ENCODE measurements at regions not wholly inside any gene's neighbourhood (a gene's known extent, or its start where the extent isn't known, plus 50 kb on each side); places are given as distances from the start of the nearest gene placed in this dataset.

DNA sequence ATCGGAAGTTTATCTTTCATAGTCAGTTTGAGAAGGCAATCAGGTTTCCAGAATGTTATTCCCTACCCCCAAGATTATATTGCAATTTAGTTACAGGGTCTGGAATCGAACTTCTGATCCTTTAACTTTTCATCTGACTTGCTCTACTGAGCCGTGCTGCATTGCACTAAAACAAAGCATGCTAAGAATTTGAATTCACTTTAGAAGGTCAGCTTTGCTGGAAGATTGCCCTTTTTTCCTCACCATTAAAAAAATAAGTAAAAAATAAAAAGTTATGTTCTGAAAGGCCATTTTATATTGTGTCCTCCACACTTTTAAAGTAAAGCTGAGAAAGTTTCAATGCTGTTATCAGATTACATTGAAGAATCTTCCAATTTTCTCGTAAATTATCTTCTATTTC is 388.8 kb upstream of the PHF14 start:
- intact Hi-C loops (cut with DNase I, micrococcal nuclease) = no loop called here
- Histone ChIP-seq H3K27me3 (ENCODE audit: control insufficient read depth in 1 of 2, insufficient read depth in 2 of 2, low read length in 2 of 2) (no peaks in the 10 kb centered on the region), H3K4me1 (ENCODE audit: insufficient read depth, low read length) (no peaks in the 10 kb centered on the region), H3K9me3 (ENCODE audit: control insufficient read depth in 1 of 2, insufficient read depth in 1 of 2, low read length in 2 of 2) (no peaks in the 10 kb centered on the region), H3K4me3 (ENCODE audit: low read length) (no peak overlapping the region), H3K36me3 (ENCODE audit: insufficient read depth, low read length) (no peaks in the 10 kb centered on the region), H3K27ac (ENCODE audit: low read depth in 1 of 2, low read length in 2 of 2) (no peak overlapping the region)
- CTCF ChIA-PET = no interaction called here
- H3K27me3 Mint-ChIP-seq = no peaks in the 10 kb centered on the region
- H3K36me3 Mint-ChIP-seq (ENCODE audit: low read depth) = no peaks in the 10 kb centered on the region
- no peak for DNase-seq
- no peaks in the 10 kb centered on the region for H3K9me3 Mint-ChIP-seq
- no peaks in the 10 kb centered on the region for H3K4me1 Mint-ChIP-seq (ENCODE audit: low read depth)
- TF ChIP-seq, protein P1, sequence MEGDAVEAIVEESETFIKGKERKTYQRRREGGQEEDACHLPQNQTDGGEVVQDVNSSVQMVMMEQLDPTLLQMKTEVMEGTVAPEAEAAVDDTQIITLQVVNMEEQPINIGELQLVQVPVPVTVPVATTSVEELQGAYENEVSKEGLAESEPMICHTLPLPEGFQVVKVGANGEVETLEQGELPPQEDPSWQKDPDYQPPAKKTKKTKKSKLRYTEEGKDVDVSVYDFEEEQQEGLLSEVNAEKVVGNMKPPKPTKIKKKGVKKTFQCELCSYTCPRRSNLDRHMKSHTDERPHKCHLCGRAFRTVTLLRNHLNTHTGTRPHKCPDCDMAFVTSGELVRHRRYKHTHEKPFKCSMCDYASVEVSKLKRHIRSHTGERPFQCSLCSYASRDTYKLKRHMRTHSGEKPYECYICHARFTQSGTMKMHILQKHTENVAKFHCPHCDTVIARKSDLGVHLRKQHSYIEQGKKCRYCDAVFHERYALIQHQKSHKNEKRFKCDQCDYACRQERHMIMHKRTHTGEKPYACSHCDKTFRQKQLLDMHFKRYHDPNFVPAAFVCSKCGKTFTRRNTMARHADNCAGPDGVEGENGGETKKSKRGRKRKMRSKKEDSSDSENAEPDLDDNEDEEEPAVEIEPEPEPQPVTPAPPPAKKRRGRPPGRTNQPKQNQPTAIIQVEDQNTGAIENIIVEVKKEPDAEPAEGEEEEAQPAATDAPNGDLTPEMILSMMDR (IDR thresholded peaks at IDR 0.05) = no peak
- H3K27ac Mint-ChIP-seq = no peak overlapping the region
- H3K4me3 Mint-ChIP-seq = no peak overlapping the region
- POLR2A ChIA-PET = interaction anchor here (0.6 kb wide), 1 partner anchor 664 kb away, joined by 3 read pairs; no protein-coding TSS in a partner anchor
- no peak for ATAC-seq (ENCODE audit: poor library complexity)

- no peaks in the 10 kb centered on the region for H3K4me1 ChIP-seq (ENCODE audit: insufficient read depth, low read length)
- H3K9me3 ChIP-seq (ENCODE audit: control insufficient read depth in 1 of 2, insufficient read depth in 1 of 2, low read length in 2 of 2) = no peaks in the 10 kb centered on the region
- Mint-ChIP-seq H3K27ac (no peak overlapping the region), H3K9me3 (no peaks in the 10 kb centered on the region), H3K36me3 (ENCODE audit: low read depth) (no peaks in the 10 kb centered on the region), H3K4me1 (ENCODE audit: low read depth) (no peaks in the 10 kb centered on the region), H3K4me3 (no peak overlapping the region), H3K27me3 (no peaks in the 10 kb centered on the region)
- H3K27me3 ChIP-seq (ENCODE audit: control insufficient read depth in 1 of 2, insufficient read depth in 2 of 2, low read length in 2 of 2) = no peaks in the 10 kb centered on the region
- no peaks in the 10 kb centered on the region for H3K36me3 ChIP-seq (ENCODE audit: insufficient read depth, low read length)
- no peak overlapping the region for H3K27ac ChIP-seq (ENCODE audit: low read depth in 1 of 2, low read length in 2 of 2)
- ChIA-PET CTCF (no interaction called here), POLR2A (no interaction called here)
- ATAC-seq (ENCODE audit: poor library complexity) (no peak), DNase-seq (no peak)
- intact Hi-C loops (cut with DNase I, micrococcal nuclease) = no loop called here
- no peak overlapping the region for H3K4me3 ChIP-seq (ENCODE audit: low read length)
- TF ChIP-seq, protein P1 (IDR thresholded peaks at IDR 0.05) = no peak
Measured at GRCh38 chr7:10588084-10588483, 385.6 kb upstream of the PHF14 start.

DNA sequence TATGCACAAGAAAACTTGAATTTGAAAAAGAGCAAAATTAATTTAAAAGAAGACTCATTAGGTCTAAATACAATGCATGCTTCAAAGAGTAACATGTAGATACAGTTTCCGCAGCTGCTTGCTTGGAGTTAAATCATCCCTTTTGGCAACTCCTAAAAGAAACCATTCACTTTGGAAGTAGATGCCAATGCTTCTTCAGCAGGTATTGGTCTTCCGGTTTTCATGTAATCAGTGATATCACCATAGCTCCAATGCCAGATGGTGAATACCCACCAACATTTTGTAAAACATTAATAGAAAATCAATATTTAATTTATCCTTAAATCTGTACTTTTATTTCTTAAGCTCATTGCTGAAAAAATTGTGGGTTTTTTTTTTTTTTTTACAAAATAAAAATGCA is 381.1 kb upstream of the PHF14 start:
- Mint-ChIP-seq H3K9me3 (no peaks in the 10 kb centered on the region), H3K4me1 (ENCODE audit: low read depth) (no peaks in the 10 kb centered on the region), H3K36me3 (ENCODE audit: low read depth) (no peaks in the 10 kb centered on the region), H3K27ac (no peak overlapping the region), H3K27me3 (no peaks in the 10 kb centered on the region), H3K4me3 (no peak overlapping the region)
- H3K36me3 ChIP-seq (ENCODE audit: insufficient read depth, low read length) = no peaks in the 10 kb centered on the region
- no peaks in the 10 kb centered on the region for H3K4me1 ChIP-seq (ENCODE audit: insufficient read depth, low read length)
- DNase-seq = no peak
- no peaks in the 10 kb centered on the region for H3K9me3 ChIP-seq (ENCODE audit: control insufficient read depth in 1 of 2, insufficient read depth in 1 of 2, low read length in 2 of 2)
- POLR2A ChIA-PET = interaction anchor here (0.6 kb wide), 1 partner anchor 85 kb away, joined by 3 read pairs; no protein-coding TSS in a partner anchor
- H3K27ac ChIP-seq (ENCODE audit: low read depth in 1 of 2, low read length in 2 of 2) = no peak overlapping the region
- CTCF ChIA-PET = no interaction called here
- intact Hi-C loops (cut with DNase I, micrococcal nuclease) = no loop called here
- TF ChIP-seq, protein P1 (IDR thresholded peaks at IDR 0.05) = no peak
- H3K4me3 ChIP-seq (ENCODE audit: low read length) = no peak overlapping the region
- no peaks in the 10 kb centered on the region for H3K27me3 ChIP-seq (ENCODE audit: control insufficient read depth in 1 of 2, insufficient read depth in 2 of 2, low read length in 2 of 2)
- no peak for ATAC-seq (ENCODE audit: poor library complexity)
